HepG2 (cell line): ENCODE measurements at regions not wholly inside any gene's neighbourhood (a gene's known extent, or its start where the extent isn't known, plus 50 kb on each side); places are given as distances from the start of the nearest gene placed in this dataset.

Experiments
- ATAC-seq: fragments of 200-7000 bp; cut with Tn5 transposase; 3 replicates; pipeline ENCODE4 v1.9.1; 2020; ENCODE audit warnings: mild to moderate bottlenecking, moderate library complexity
- BruUV-seq: library from RNA; stranded (reverse); fragments of 400-500 nt; replicated peaks from 2 replicates; lab custom pipeline; 2021; lab: Mats Ljungman, UMichigan
- CTCF ChIA-PET: fragments of 300-600 bp; formaldehyde crosslinking; extraction: SDS; loops from one replicate; lab custom pipeline; 2021; ENCODE audit warnings: low total read pairs, inconsistent platforms, low intra/inter-chr PET ratio; lab: Yijun Ruan, JAX
- POLR2A ChIA-PET: fragments of 350-600 bp; sonication (Branson Sonifier 250); formaldehyde crosslinking; loops from one replicate; lab custom pipeline; 2020; ENCODE audit warnings: antibody characterized with exemption, inconsistent platforms; lab: Yijun Ruan, JAX
- DNase-seq: peaks from one replicate; pipeline ENCODE4 v3.0.0-alpha.2; 2015; ENCODE audit warnings: low spot score
- FAIRE-seq: peaks from 3 replicates; lab custom pipeline; 2011; peaks lifted over from hg19 to GRCh38; lab: Jason Lieb, UNC
- H2AFZ ChIP-seq: one replicate; pipeline ENCODE4 v1.6.1; 2011; ENCODE audit warnings: low read length, inconsistent platforms
- H3K27ac ChIP-seq: fragments of 300-600 bp; 3 replicates; pipeline ENCODE4 v1.8.0; 2011; ENCODE audit warnings: mixed run types, mild to moderate bottlenecking, mixed read lengths, low read length, inconsistent platforms; ENCODE audit not compliant: insufficient read depth; ENCODE audit errors: extremely low read length
- H3K27me3 ChIP-seq, 2 experiments: fragments of 200-600 bp in 1 of 2; 2 replicates in 1 of 2; 3 replicates in 1 of 2; pipeline versions ENCODE4 v1.6.0 to v1.8.0; 2011; ENCODE audit warnings: low read length in 2 of 2, mild to moderate bottlenecking in 2 of 2, moderate library complexity in 2 of 2, inconsistent platforms in 1 of 2; ENCODE audit not compliant: insufficient read depth in 2 of 2, control insufficient read depth in 1 of 2
- H3K36me3 ChIP-seq, 2 experiments: fragments of 200-600 bp in 1 of 2; replicated peaks in 1 of 2; 2 replicates in 1 of 2; 3 replicates in 1 of 2; pipeline versions ENCODE4 v1.5.1 to v1.8.0; 2011; ENCODE audit warnings: low read length in 2 of 2, inconsistent platforms in 1 of 2; ENCODE audit not compliant: insufficient read depth in 2 of 2, control insufficient read depth in 1 of 2
- H3K4me1 ChIP-seq: 2 replicates; pipeline ENCODE4 v1.5.1; 2012; ENCODE audit warnings: low read length, inconsistent platforms; ENCODE audit not compliant: insufficient read depth
- H3K4me2 ChIP-seq: 2 replicates; pipeline ENCODE4 v1.6.0; 2011; ENCODE audit warnings: low read depth, low read length, inconsistent platforms
- H3K4me3 ChIP-seq, 3 experiments: fragments of 200-600 bp in 1 of 3; sonication (generic), shearing (Covaris generic) in 1 of 3; replicated peaks in 1 of 3; 2 replicates each; pipeline ENCODE4 v1.5.1; 2011 to 2016; ENCODE audit warnings: low read length in 3 of 3, inconsistent platforms in 2 of 3, low read depth in 2 of 3, mild to moderate bottlenecking in 2 of 3, control low read depth in 1 of 3, mixed read lengths in 1 of 3; ENCODE audit not compliant: insufficient read depth in 1 of 3
- H3K79me2 ChIP-seq: one replicate; pipeline ENCODE4 v1.6.1; 2011; ENCODE audit warnings: low read length, inconsistent platforms; ENCODE audit not compliant: insufficient read depth
- H3K9ac ChIP-seq: 2 replicates; pipeline ENCODE4 v1.6.0; 2011; ENCODE audit warnings: mild to moderate bottlenecking, low read depth, low read length, inconsistent platforms; ENCODE audit not compliant: insufficient read depth
- H3K9me3 ChIP-seq: 2 replicates; pipeline ENCODE4 v1.5.1; 2012; ENCODE audit warnings: mild to moderate bottlenecking, low read length
- H4K20me1 ChIP-seq: 2 replicates; pipeline ENCODE4 v1.6.0; 2011; ENCODE audit warnings: inconsistent platforms, mild to moderate bottlenecking, low read length, moderate library complexity; ENCODE audit not compliant: insufficient read depth
- DR1 ChIP-seq: sonication (generic); formaldehyde crosslinking; IDR thresholded peaks from 2 replicates; pipeline ENCODE4 v1.8.0; 2021; ENCODE audit warnings: mild to moderate bottlenecking, missing genetic modification reagents, inconsistent platforms
- EED ChIP-seq: sonication (generic); formaldehyde crosslinking; IDR thresholded peaks from 2 replicates; pipeline ENCODE4 v1.5.0; 2020; ENCODE audit warnings: mild to moderate bottlenecking, missing genetic modification reagents
- KDM6A ChIP-seq: IDR thresholded peaks from 2 replicates; pipeline ENCODE4 v1.6.1; 2016; ENCODE audit warnings: low read depth
- MEIS1 ChIP-seq: sonication (generic); formaldehyde crosslinking; IDR thresholded peaks from 2 replicates; pipeline ENCODE4 v1.9.0; 2021; ENCODE audit warnings: mild to moderate bottlenecking, missing genetic modification reagents, moderate library complexity, borderline replicate concordance
- RORA ChIP-seq: sonication (generic); formaldehyde crosslinking; IDR thresholded peaks from 2 replicates; pipeline ENCODE4 v1.5.0; 2020; ENCODE audit warnings: mild to moderate bottlenecking, missing genetic modification reagents, moderate library complexity
- ZNF138 ChIP-seq: sonication (generic); formaldehyde crosslinking; IDR thresholded peaks from 2 replicates; pipeline ENCODE4 v1.5.0; 2020; ENCODE audit warnings: mild to moderate bottlenecking, low read depth, missing genetic modification reagents
- WGBS: methylation state at CpG from one replicate; pipeline ENCODE4 v1.1.6; 2017; ENCODE audit warnings: low lambda C conversion rate; 5-methylcytosine and 5-hydroxymethylcytosine counted together
- in situ Hi-C: cut with HindIII; loops from 2 replicates; pipeline ENCODE4 v1.10.0; 2017; ENCODE audit warnings: low pct_unique_long_range_greater_than_20kb; ENCODE audit not compliant: extremely low pct_ligation_motif_present
- intact Hi-C: fragments of 100-400 bp; cut with micrococcal nuclease; formaldehyde crosslinking; loops from one replicate; pipeline ENCODE4 v1.10.0; 2022; ENCODE audit not compliant: unreplicated experiment
- TF ChIP-seq, protein P1 (sequence below): IDR thresholded peaks from 2 replicates; pipeline ENCODE4 v1.6.1; 2012; ENCODE audit warnings: low read length, improper control_type of control experiment
- TF ChIP-seq, protein P2 (sequence below): sonication (generic); formaldehyde crosslinking; IDR thresholded peaks from 2 replicates; pipeline ENCODE4 v1.9.0; 2022; ENCODE audit warnings: missing genetic modification reagents, mild to moderate bottlenecking, borderline replicate concordance
- TF ChIP-seq, protein P3 (sequence below): sonication (generic); formaldehyde crosslinking; IDR thresholded peaks from 2 replicates; pipeline ENCODE4 v1.5.0; 2020; ENCODE audit warnings: mild to moderate bottlenecking, missing genetic modification reagents, moderate library complexity

DNA sequence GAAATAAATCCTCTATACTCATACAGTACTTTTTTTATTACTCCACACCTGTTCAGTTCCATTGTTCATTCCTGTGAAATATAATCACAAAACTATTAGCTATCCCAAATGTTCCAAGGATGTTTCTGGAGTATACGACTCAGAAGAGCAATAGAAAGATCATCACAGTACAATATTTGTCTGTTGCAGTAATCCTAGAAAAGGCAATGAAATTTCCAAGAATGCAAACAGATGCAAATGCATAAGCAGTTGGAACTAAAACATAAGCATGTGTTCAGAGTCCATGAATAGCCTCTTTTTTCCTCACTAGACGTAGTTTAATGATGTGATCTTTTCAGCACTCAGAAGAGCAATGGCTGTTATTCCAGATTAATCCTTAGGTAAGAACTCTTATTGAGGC lies 55.2 kb downstream of the RTL3 start:
- CTCF ChIA-PET = no interaction called here
- TF ChIP-seq RORA (no peak), DR1 (CRISPR knock-in tag) (no peak), MEIS1 (no peak), KDM6A (no peak), ZNF138 (CRISPR knock-in tag) (no peak), EED (CRISPR knock-in tag) (no peak)
- TF ChIP-seq, protein P1, sequence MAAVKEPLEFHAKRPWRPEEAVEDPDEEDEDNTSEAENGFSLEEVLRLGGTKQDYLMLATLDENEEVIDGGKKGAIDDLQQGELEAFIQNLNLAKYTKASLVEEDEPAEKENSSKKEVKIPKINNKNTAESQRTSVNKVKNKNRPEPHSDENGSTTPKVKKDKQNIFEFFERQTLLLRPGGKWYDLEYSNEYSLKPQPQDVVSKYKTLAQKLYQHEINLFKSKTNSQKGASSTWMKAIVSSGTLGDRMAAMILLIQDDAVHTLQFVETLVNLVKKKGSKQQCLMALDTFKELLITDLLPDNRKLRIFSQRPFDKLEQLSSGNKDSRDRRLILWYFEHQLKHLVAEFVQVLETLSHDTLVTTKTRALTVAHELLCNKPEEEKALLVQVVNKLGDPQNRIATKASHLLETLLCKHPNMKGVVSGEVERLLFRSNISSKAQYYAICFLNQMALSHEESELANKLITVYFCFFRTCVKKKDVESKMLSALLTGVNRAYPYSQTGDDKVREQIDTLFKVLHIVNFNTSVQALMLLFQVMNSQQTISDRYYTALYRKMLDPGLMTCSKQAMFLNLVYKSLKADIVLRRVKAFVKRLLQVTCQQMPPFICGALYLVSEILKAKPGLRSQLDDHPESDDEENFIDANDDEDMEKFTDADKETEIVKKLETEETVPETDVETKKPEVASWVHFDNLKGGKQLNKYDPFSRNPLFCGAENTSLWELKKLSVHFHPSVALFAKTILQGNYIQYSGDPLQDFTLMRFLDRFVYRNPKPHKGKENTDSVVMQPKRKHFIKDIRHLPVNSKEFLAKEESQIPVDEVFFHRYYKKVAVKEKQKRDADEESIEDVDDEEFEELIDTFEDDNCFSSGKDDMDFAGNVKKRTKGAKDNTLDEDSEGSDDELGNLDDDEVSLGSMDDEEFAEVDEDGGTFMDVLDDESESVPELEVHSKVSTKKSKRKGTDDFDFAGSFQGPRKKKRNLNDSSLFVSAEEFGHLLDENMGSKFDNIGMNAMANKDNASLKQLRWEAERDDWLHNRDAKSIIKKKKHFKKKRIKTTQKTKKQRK = no peak
- TF ChIP-seq, protein P2, sequence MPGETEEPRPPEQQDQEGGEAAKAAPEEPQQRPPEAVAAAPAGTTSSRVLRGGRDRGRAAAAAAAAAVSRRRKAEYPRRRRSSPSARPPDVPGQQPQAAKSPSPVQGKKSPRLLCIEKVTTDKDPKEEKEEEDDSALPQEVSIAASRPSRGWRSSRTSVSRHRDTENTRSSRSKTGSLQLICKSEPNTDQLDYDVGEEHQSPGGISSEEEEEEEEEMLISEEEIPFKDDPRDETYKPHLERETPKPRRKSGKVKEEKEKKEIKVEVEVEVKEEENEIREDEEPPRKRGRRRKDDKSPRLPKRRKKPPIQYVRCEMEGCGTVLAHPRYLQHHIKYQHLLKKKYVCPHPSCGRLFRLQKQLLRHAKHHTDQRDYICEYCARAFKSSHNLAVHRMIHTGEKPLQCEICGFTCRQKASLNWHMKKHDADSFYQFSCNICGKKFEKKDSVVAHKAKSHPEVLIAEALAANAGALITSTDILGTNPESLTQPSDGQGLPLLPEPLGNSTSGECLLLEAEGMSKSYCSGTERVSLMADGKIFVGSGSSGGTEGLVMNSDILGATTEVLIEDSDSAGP = no peak
- TF ChIP-seq, protein P3, sequence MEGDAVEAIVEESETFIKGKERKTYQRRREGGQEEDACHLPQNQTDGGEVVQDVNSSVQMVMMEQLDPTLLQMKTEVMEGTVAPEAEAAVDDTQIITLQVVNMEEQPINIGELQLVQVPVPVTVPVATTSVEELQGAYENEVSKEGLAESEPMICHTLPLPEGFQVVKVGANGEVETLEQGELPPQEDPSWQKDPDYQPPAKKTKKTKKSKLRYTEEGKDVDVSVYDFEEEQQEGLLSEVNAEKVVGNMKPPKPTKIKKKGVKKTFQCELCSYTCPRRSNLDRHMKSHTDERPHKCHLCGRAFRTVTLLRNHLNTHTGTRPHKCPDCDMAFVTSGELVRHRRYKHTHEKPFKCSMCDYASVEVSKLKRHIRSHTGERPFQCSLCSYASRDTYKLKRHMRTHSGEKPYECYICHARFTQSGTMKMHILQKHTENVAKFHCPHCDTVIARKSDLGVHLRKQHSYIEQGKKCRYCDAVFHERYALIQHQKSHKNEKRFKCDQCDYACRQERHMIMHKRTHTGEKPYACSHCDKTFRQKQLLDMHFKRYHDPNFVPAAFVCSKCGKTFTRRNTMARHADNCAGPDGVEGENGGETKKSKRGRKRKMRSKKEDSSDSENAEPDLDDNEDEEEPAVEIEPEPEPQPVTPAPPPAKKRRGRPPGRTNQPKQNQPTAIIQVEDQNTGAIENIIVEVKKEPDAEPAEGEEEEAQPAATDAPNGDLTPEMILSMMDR (CRISPR knock-in tag) = no peak
- POLR2A ChIA-PET = no interaction called here
- H3K36me3 ChIP-seq = no peaks in the 10 kb centered on the region
- no peaks in the 10 kb centered on the region for H3K79me2 ChIP-seq
- H3K27ac ChIP-seq = no peak overlapping the region
- intact Hi-C loops (no loop called here), in situ Hi-C loops (no loop called here)
- ATAC-seq (no peak), FAIRE-seq (no peak), DNase-seq (no peak)
- no peak overlapping the region for H3K9ac ChIP-seq
- no peak overlapping the region for H2AFZ ChIP-seq
- no peak overlapping the region for H3K4me2 ChIP-seq
- H3K9me3 ChIP-seq = no peaks in the 10 kb centered on the region
- WGBS = 63% methylated on average over 2 of the region's 2 CpGs
- BruUV-seq = no TSS peak
- no peaks in the 10 kb centered on the region for H3K27me3 ChIP-seq
- H4K20me1 ChIP-seq = no peaks in the 10 kb centered on the region
- no peak overlapping the region for H3K4me3 ChIP-seq
- H3K4me1 ChIP-seq = no peaks in the 10 kb centered on the region
